H1 (cell line): ENCODE measurements at regions not wholly inside any gene's neighbourhood (a gene's known extent, or its start where the extent isn't known, plus 50 kb on each side); places are given as distances from the start of the nearest gene placed in this dataset.

Source experiments
- CTCF ChIA-PET: fragments of 300-600 bp; sonication (Branson Sonifier 250); formaldehyde crosslinking; loops from one replicate; lab custom pipeline; 2021; ENCODE audit not compliant: partially characterized antibody; lab: Charles Lee
- POLR2A ChIA-PET: fragments of 300-600 bp; sonication (Branson Sonifier 250); formaldehyde crosslinking; loops from one replicate; lab custom pipeline; 2021; ENCODE audit warnings: inconsistent platforms; ENCODE audit not compliant: partially characterized antibody; lab: Charles Lee
- DNase-seq, 2 experiments: peaks; one replicate each; pipeline versions ENCODE4 v3.0.0 to v3.0.0-alpha.2; 2010 to 2022; ENCODE audit warnings: low spot score in 2 of 2, low read depth in 1 of 2, mixed read lengths in 1 of 2
- FAIRE-seq: peaks from 2 replicates; lab custom pipeline; 2011; peaks lifted over from hg19 to GRCh38; lab: Jason Lieb, UNC
- H2AFZ ChIP-seq: 2 replicates; pipeline ENCODE4 v1.8.1; 2012; ENCODE audit warnings: low read length, inconsistent platforms
- H2AK5ac ChIP-seq: 2 replicates; pipeline ENCODE4 v1.6.1; 2013; ENCODE audit warnings: low read depth, low read length
- H2BK120ac ChIP-seq: replicated peaks from 2 replicates; pipeline ENCODE3; 2013; ENCODE audit warnings: low read depth, low read length, inconsistent platforms
- H2BK12ac ChIP-seq: 2 replicates; pipeline ENCODE4 v1.6.1; 2013; ENCODE audit warnings: low read depth, low read length
- H2BK15ac ChIP-seq: 2 replicates; pipeline ENCODE4 v1.6.1; 2013; ENCODE audit warnings: low read length
- H2BK20ac ChIP-seq: 2 replicates; pipeline ENCODE4 v1.6.1; 2013; ENCODE audit warnings: low read length
- H2BK5ac ChIP-seq: 2 replicates; pipeline ENCODE4 v1.6.1; 2013; ENCODE audit warnings: low read depth, low read length
- H3K14ac ChIP-seq: 2 replicates; pipeline ENCODE4 v1.6.1; 2013; ENCODE audit warnings: inconsistent platforms; ENCODE audit not compliant: insufficient read length
- H3K18ac ChIP-seq: 2 replicates; pipeline ENCODE4 v1.6.1; 2013; ENCODE audit warnings: low read length; ENCODE audit errors: extremely low read depth
- H3K23ac ChIP-seq: 2 replicates; pipeline ENCODE4 v1.6.1; 2013; ENCODE audit warnings: inconsistent platforms; ENCODE audit not compliant: insufficient read length
- H3K23me2 ChIP-seq: 2 replicates; pipeline ENCODE4 v1.6.1; 2013; ENCODE audit warnings: low read depth, low read length
- H3K27ac ChIP-seq: 2 replicates; pipeline ENCODE4 v1.6.1; 2011; ENCODE audit warnings: low read depth, low read length, inconsistent platforms
- H3K27me3 ChIP-seq, 4 experiments: replicated peaks in 1 of 4; 1 replicate in 1 of 4; 2 replicates in 3 of 4; pipeline versions ENCODE4 v1.6.1 to v1.8.1; 2011 to 2013; ENCODE audit warnings: low read length in 3 of 4, mild to moderate bottlenecking in 3 of 4, inconsistent platforms in 2 of 4, mixed read lengths in 2 of 4, moderate library complexity in 1 of 4; ENCODE audit not compliant: control insufficient read depth in 3 of 4, insufficient read depth in 3 of 4; ENCODE audit errors: extremely low read depth in 1 of 4
- H3K36me3 ChIP-seq, 4 experiments: 2 replicates each; pipeline versions ENCODE4 v1.6.1 to v1.8.1; 2011 to 2013; ENCODE audit warnings: mild to moderate bottlenecking in 4 of 4, low read length in 3 of 4, moderate library complexity in 2 of 4, control low read depth in 1 of 4, inconsistent platforms in 1 of 4; ENCODE audit not compliant: insufficient read depth in 4 of 4, control insufficient read depth in 2 of 4
- H3K4ac ChIP-seq: replicated peaks from 2 replicates; pipeline ENCODE3; 2013; ENCODE audit warnings: low read length, low read depth, mixed read lengths, inconsistent platforms; ENCODE audit not compliant: insufficient read length
- H3K4me1 ChIP-seq, 4 experiments: replicated peaks in 1 of 4; 1 replicate in 1 of 4; 2 replicates in 3 of 4; pipeline versions ENCODE4 v1.6.1 to v1.8.1; 2011 to 2013; ENCODE audit warnings: low read length in 3 of 4, inconsistent platforms in 2 of 4, mixed read lengths in 1 of 4; ENCODE audit not compliant: insufficient read depth in 4 of 4, control insufficient read depth in 3 of 4
- H3K4me2 ChIP-seq, 2 experiments: 2 replicates each; pipeline versions ENCODE4 v1.6.1 to v1.8.1; 2011 to 2013; ENCODE audit warnings: low read depth in 2 of 2, low read length in 2 of 2, control low read depth in 1 of 2, inconsistent platforms in 1 of 2, mild to moderate bottlenecking in 1 of 2; ENCODE audit not compliant: insufficient read depth in 1 of 2
- H3K4me3 ChIP-seq, 4 experiments: fragments of 200-600, 300-600 bp in 1 of 4; sonication (generic), shearing (Covaris generic), sonication (Bioruptor Twin) in 1 of 4; 2 replicates each; pipeline versions ENCODE4 v1.5.1 to v1.8.1; 2011 to 2016; ENCODE audit warnings: low read length in 4 of 4, low read depth in 3 of 4, control low read depth in 2 of 4, inconsistent platforms in 2 of 4, mild to moderate bottlenecking in 2 of 4, mixed read lengths in 1 of 4, moderate library complexity in 1 of 4; ENCODE audit not compliant: insufficient read depth in 2 of 4; ENCODE audit errors: extremely low read depth in 1 of 4
- H3K56ac ChIP-seq: replicated peaks from 2 replicates; pipeline ENCODE3; 2013; ENCODE audit warnings: low read depth, mild to moderate bottlenecking, mixed read lengths, low read length, inconsistent platforms; ENCODE audit not compliant: insufficient read length
- H3K79me1 ChIP-seq: 2 replicates; pipeline ENCODE4 v1.6.1; 2013; ENCODE audit warnings: low read depth, low read length, control low read depth
- H3K79me2 ChIP-seq, 2 experiments: 2 replicates each; pipeline versions ENCODE4 v1.6.1 to v1.8.1; 2012 to 2013; ENCODE audit warnings: low read length in 2 of 2, mild to moderate bottlenecking in 2 of 2, inconsistent platforms in 1 of 2; ENCODE audit not compliant: insufficient read depth in 2 of 2, control insufficient read depth in 1 of 2
- H3K9ac ChIP-seq, 4 experiments: replicated peaks in 1 of 4; 1 replicate in 1 of 4; 2 replicates in 3 of 4; pipeline versions ENCODE4 v1.6.1 to v1.8.1; 2011 to 2013; ENCODE audit warnings: low read depth in 3 of 4, low read length in 3 of 4, control low read depth in 2 of 4, mild to moderate bottlenecking in 2 of 4, moderate library complexity in 2 of 4, inconsistent platforms in 1 of 4; ENCODE audit errors: extremely low read depth in 1 of 4
- H3K9me3 ChIP-seq, 2 experiments: 2 replicates each; pipeline versions ENCODE4 v1.6.1 to v1.8.1; 2012 to 2013; ENCODE audit warnings: mild to moderate bottlenecking in 2 of 2, moderate library complexity in 2 of 2, control low read depth in 1 of 2, inconsistent platforms in 1 of 2, low read depth in 1 of 2, low read length in 1 of 2, mixed read lengths in 1 of 2; ENCODE audit not compliant: insufficient read depth in 2 of 2
- H4K20me1 ChIP-seq, 2 experiments: replicated peaks in 1 of 2; 2 replicates each; pipeline versions ENCODE3 to v1.8.1; 2011 to 2013; ENCODE audit warnings: inconsistent platforms in 2 of 2, low read length in 2 of 2, mild to moderate bottlenecking in 1 of 2; ENCODE audit not compliant: insufficient read depth in 2 of 2, control insufficient read depth in 1 of 2
- H4K5ac ChIP-seq: 2 replicates; pipeline ENCODE4 v1.6.1; 2013; ENCODE audit warnings: low read length, low read depth, mixed read lengths, inconsistent platforms; ENCODE audit not compliant: insufficient read length
- H4K8ac ChIP-seq: 2 replicates; pipeline ENCODE4 v1.8.0; 2013; ENCODE audit warnings: mild to moderate bottlenecking, moderate library complexity, low read length, inconsistent platforms; ENCODE audit not compliant: insufficient read depth; ENCODE audit errors: extremely low read depth
- H4K91ac ChIP-seq: replicated peaks from 2 replicates; pipeline ENCODE3; 2013; ENCODE audit warnings: low read length, mixed read lengths, inconsistent platforms; ENCODE audit not compliant: insufficient read length
- CBX5 ChIP-seq: fragments of 300-800, 300-1000 bp; sonication (generic); IDR thresholded peaks from 2 replicates; pipeline ENCODE4 v1.7.1; 2016; ENCODE audit warnings: antibody characterized with exemption, low read length, low read depth
- CBX8 ChIP-seq: fragments of 300-800, 300-1000 bp; sonication (generic); IDR thresholded peaks from 2 replicates; pipeline ENCODE4 v1.7.1; 2016; ENCODE audit warnings: low read depth, low read length, borderline replicate concordance
- CTBP2 ChIP-seq: IDR thresholded peaks from 2 replicates; pipeline ENCODE4 v1.7.0; 2011; ENCODE audit warnings: borderline replicate concordance, mild to moderate bottlenecking, moderate library complexity, mixed read lengths, low read length; ENCODE audit not compliant: insufficient read depth, insufficient read length
- HDAC2 ChIP-seq, 2 experiments: fragments of 300-600 bp in 1 of 2; sonication (generic) in 1 of 2; IDR thresholded peaks; 2 replicates each; pipeline ENCODE4 v1.6.1; 2011 to 2012; ENCODE audit warnings: low read depth in 2 of 2, low read length in 2 of 2, mild to moderate bottlenecking in 2 of 2, moderate library complexity in 2 of 2, borderline replicate concordance in 1 of 2, inconsistent platforms in 1 of 2
- KDM1A ChIP-seq: fragments of 200-600, 300-600 bp; sonication (generic); IDR thresholded peaks from 2 replicates; pipeline ENCODE4 v1.7.1; 2016; ENCODE audit warnings: mild to moderate bottlenecking, low read length, borderline replicate concordance
- MAX ChIP-seq: IDR thresholded peaks from 2 replicates; pipeline ENCODE4 v1.6.1; 2012; ENCODE audit warnings: inconsistent platforms
- NANOG ChIP-seq: IDR thresholded peaks from 2 replicates; pipeline ENCODE4 v1.6.1; 2011; ENCODE audit warnings: low read length, low read depth, mild to moderate bottlenecking, inconsistent platforms; ENCODE audit not compliant: insufficient read depth, poor library complexity, severe bottlenecking
- PHF8 ChIP-seq: fragments of 200-600 bp; sonication (generic); conservative IDR thresholded peaks from 2 replicates; pipeline ENCODE4 v1.7.1; 2012; ENCODE audit warnings: low read depth, mild to moderate bottlenecking, inconsistent platforms, low read length, moderate library complexity
- POLR2A ChIP-seq, 2 experiments: IDR thresholded peaks; 1 replicate in 1 of 2; 2 replicates in 1 of 2; pipeline ENCODE4 v1.6.1; 2011; ENCODE audit warnings: low read depth in 2 of 2, low read length in 2 of 2, mild to moderate bottlenecking in 2 of 2; ENCODE audit errors: control extremely low read depth in 1 of 2
- POU5F1 ChIP-seq: IDR thresholded peaks from 2 replicates; pipeline ENCODE4 v1.6.1; 2011; ENCODE audit warnings: low read depth, mild to moderate bottlenecking, low read length, moderate library complexity
- SIX5 ChIP-seq: IDR thresholded peaks from 2 replicates; pipeline ENCODE4 v1.6.1; 2011; ENCODE audit warnings: mild to moderate bottlenecking, low read depth, low read length
- SP1 ChIP-seq: IDR thresholded peaks from 2 replicates; pipeline ENCODE4 v1.6.1; 2011; ENCODE audit warnings: low read depth, low read length
- SP4 ChIP-seq: IDR thresholded peaks from 2 replicates; pipeline ENCODE4 v1.6.1; 2012; ENCODE audit warnings: low read length, inconsistent platforms
- TAF7 ChIP-seq: optimal IDR thresholded peaks from 2 replicates; pipeline ENCODE3; 2011; ENCODE audit warnings: low read depth, mild to moderate bottlenecking, inconsistent platforms, low read length, moderate library complexity, borderline replicate concordance
- TEAD4 ChIP-seq: IDR thresholded peaks from 2 replicates; pipeline ENCODE4 v1.6.1; 2012; ENCODE audit warnings: low read depth, low read length, inconsistent platforms, mixed read lengths
- WGBS, 2 experiments: shearing (Covaris generic) in 1 of 2; methylation state at CpG; one replicate each; pipeline versions ENCODE4 v1.1.6 to v1.1.7; 2013 to 2015; ENCODE audit warnings: low lambda C conversion rate in 2 of 2, mixed read lengths in 2 of 2, inconsistent platforms in 1 of 2, low coverage in 1 of 2, missing lambda C conversion rate in 1 of 2; ENCODE audit not compliant: insufficient replicate concordance in 2 of 2, insufficient coverage in 1 of 2, insufficient read length in 1 of 2; ENCODE audit errors: extremely low coverage in 1 of 2, missing lambda C conversion rate in 1 of 2; 5-methylcytosine and 5-hydroxymethylcytosine counted together

- Histone ChIP-seq H3K56ac (no peak overlapping the region), H3K4me3 (no peak overlapping the region), H4K5ac (no peak overlapping the region), H3K27me3 (no peaks in the 10 kb centered on the region), H3K27ac (no peak overlapping the region), H4K8ac (no peak overlapping the region), H3K36me3 (no peaks in the 10 kb centered on the region; a peak in 2 of 8 replicates), H3K4me2 (no peak overlapping the region), H3K9ac (no peak overlapping the region), H2BK15ac (no peak overlapping the region), H2AFZ (no peak overlapping the region), H3K23me2 (no peaks in the 10 kb centered on the region), H3K79me2 (peaks cover 0 to 19% of the 10 kb centered on the region in 2 experiments; a peak in 2 of 4 replicates), H3K79me1 (no peaks in the 10 kb centered on the region; the same call in 1 of the 2 replicates), H3K4me1 (peaks cover 0 to 6% (median 1%) of the 10 kb centered on the region in 4 experiments; a peak in 2 of 7 replicates), H2BK20ac (no peak overlapping the region), H3K9me3 (no peaks in the 10 kb centered on the region), H4K20me1 (peaks cover 0 to 4% of the 10 kb centered on the region in 2 experiments), H3K23ac (no peak overlapping the region), H2BK5ac (no peak overlapping the region), H3K4ac (no peak overlapping the region), H2BK12ac (no peak overlapping the region), H2BK120ac (no peak overlapping the region), H2AK5ac (no peak overlapping the region), H3K14ac (no peak overlapping the region), H4K91ac (no peak overlapping the region), H3K18ac (no peak overlapping the region)
- FAIRE-seq (no peak), DNase-seq (no peak)
- WGBS, 2 experiments: 88% methylated on average over 4 of the region's 4 CpGs; no CpG with 5 or more reads in 1 of the 2 experiments
- CTCF ChIA-PET: no interaction called here
- POLR2A ChIA-PET: no interaction called here
- TF ChIP-seq SP1 (no peak), SIX5 (no peak), POLR2A (IDR thresholded peaks at IDR 0.05; ENCODE audit: control extremely low read depth in 1 of 2, low read depth in 2 of 2, low read length in 2 of 2) (no peak), KDM1A (no peak), POU5F1 (no peak), MAX (no peak), HDAC2 (IDR thresholded peaks at IDR 0.05; ENCODE audit: borderline replicate concordance in 1 of 2, low read depth in 2 of 2, low read length in 2 of 2) (no peak), CBX8 (no peak), TAF7 (no peak), CTBP2 (no peak), SP4 (no peak), PHF8 (no peak), TEAD4 (no peak), CBX5 (no peak), NANOG (no peak)
These were observed 249.9 kb upstream of the MKLN1 start for GRCh38 chr7:131077735-131078134.
